Hippocampal formation (tissue), 2 donors: ENCODE measurements at regions not wholly inside any gene's neighbourhood (a gene's known extent, or its start where the extent isn't known, plus 50 kb on each side); places are given as distances from the start of the nearest gene placed in this dataset.

Source experiments
- DNase-seq, 2 donors: peaks; one replicate each; lab custom pipeline; 2025; lab: John Stamatoyannopoulos, UW

GRCh38 chr22:48261048-48261621 is 1498.7 kb downstream of the TBC1D22A start:
- DNase-seq = no peak

GRCh38 chr22:48259991-48260670 is 1497.7 kb downstream of the TBC1D22A start:
- no peak for DNase-seq

GRCh38 chr22:48258811-48259210 is 1496.4 kb downstream of the TBC1D22A start:
- DNase-seq = no peak

GRCh38 chr22:48258064-48258701 is 1495.7 kb downstream of the TBC1D22A start:
- no peak for DNase-seq

GRCh38 chr22:48257685-48258055 is 1495.2 kb downstream of the TBC1D22A start:
- no peak for DNase-seq

- no peak for DNase-seq
Measured at GRCh38 chr22:48256776-48257684, 1494.6 kb downstream of the TBC1D22A start.

- no peak for DNase-seq
Measured at GRCh38 chr22:48256041-48256739, 1493.7 kb downstream of the TBC1D22A start.

GRCh38 chr22:48254311-48254873 is 1491.9 kb downstream of the TBC1D22A start:
- DNase-seq = no peak

GRCh38 chr22:48253573-48253972 is 1491.1 kb downstream of the TBC1D22A start:
- no peak for DNase-seq

GRCh38 chr22:48253136-48253535 is 1490.7 kb downstream of the TBC1D22A start:
- no peak for DNase-seq

GRCh38 chr22:48251629-48252028 is 1489.2 kb downstream of the TBC1D22A start:
- DNase-seq = no peak

GRCh38 chr22:48250937-48251530 is 1488.6 kb downstream of the TBC1D22A start:
- no peak for DNase-seq

- DNase-seq = no peak
Measured at GRCh38 chr22:48250286-48250895, 1487.9 kb downstream of the TBC1D22A start.

- DNase-seq = no peak
Measured at GRCh38 chr22:48249713-48250268, 1487.3 kb downstream of the TBC1D22A start.

GRCh38 chr22:48248901-48249455 is 1486.5 kb downstream of the TBC1D22A start:
- DNase-seq = no peak

- no peak for DNase-seq
Measured at GRCh38 chr22:48247829-48248228, 1485.4 kb downstream of the TBC1D22A start.

GRCh38 chr22:48245196-48245485 is 1482.7 kb downstream of the TBC1D22A start:
- DNase-seq = no peak

- no peak for DNase-seq
Measured at GRCh38 chr22:48244388-48245195, 1482.1 kb downstream of the TBC1D22A start.

GRCh38 chr22:48242461-48242864 is 1480.0 kb downstream of the TBC1D22A start:
- no peak for DNase-seq
